Activated T-helper 17 cell treated with anti-CD3 and anti-CD28 coated beads, Interleukin-2, amount 50 U/mL, for 72 hours (primary cell): ENCODE measurements at regions not wholly inside any gene's neighbourhood (a gene's known extent, or its start where the extent isn't known, plus 50 kb on each side); places are given as distances from the start of the nearest gene placed in this dataset.
"Not testable (repeated sequence)": the region's sequence is repeated elsewhere in the genome, so short reads cannot be mapped to it uniquely, and the experiment has no call there.

ENCODE experiments used
- ATAC-seq: fragments of 150-1000 bp; cut with Tn5 transposase; replicated peaks from 2 replicates; pipeline ENCODE4 v1.10.0; 2021; ENCODE audit warnings: mild to moderate bottlenecking, moderate library complexity
- H3K27ac Mint-ChIP-seq: one replicate; pipeline ENCODE4 v1.8.0; 2022; ENCODE audit warnings: mixed read lengths
- H3K27me3 Mint-ChIP-seq: one replicate; pipeline ENCODE4 v1.8.0; 2022; ENCODE audit warnings: mixed read lengths
- H3K36me3 Mint-ChIP-seq: one replicate; pipeline ENCODE4 v1.8.0; 2022; ENCODE audit warnings: low read depth, mild to moderate bottlenecking, mixed read lengths
- H3K4me1 Mint-ChIP-seq: one replicate; pipeline ENCODE4 v1.8.0; 2022; ENCODE audit warnings: mixed read lengths
- H3K4me3 Mint-ChIP-seq: one replicate; pipeline ENCODE4 v1.8.0; 2022; ENCODE audit warnings: mild to moderate bottlenecking, mixed read lengths
- H3K9me3 Mint-ChIP-seq: one replicate; pipeline ENCODE4 v1.8.0; 2022; ENCODE audit warnings: mixed read lengths

- H3K36me3 Mint-ChIP-seq, result not testable (repeated sequence)
These were observed 58.2 kb upstream of the PLCXD1 start for GRCh38 chrX:222800-223513.

GRCh38 chrX:223514-223854 is 57.7 kb upstream of the PLCXD1 start:
- H3K9me3 Mint-ChIP-seq, result not testable (repeated sequence)

More at GRCh38 chrX:222800-223513, 58.2 kb upstream of the PLCXD1 start:
- not testable (repeated sequence) for H3K9me3 Mint-ChIP-seq, H3K27ac Mint-ChIP-seq, H3K4me3 Mint-ChIP-seq, H3K27me3 Mint-ChIP-seq, H3K4me1 Mint-ChIP-seq
- ATAC-seq, result peak; percentile 40

GRCh38 chrX:226474-227164 is 54.6 kb upstream of the PLCXD1 start:
- not testable (repeated sequence) for H3K4me3 Mint-ChIP-seq, H3K36me3 Mint-ChIP-seq, H3K4me1 Mint-ChIP-seq, H3K27me3 Mint-ChIP-seq, H3K9me3 Mint-ChIP-seq, H3K27ac Mint-ChIP-seq
- ATAC-seq, result peak; percentile 77

More at GRCh38 chrX:223514-223854, 57.7 kb upstream of the PLCXD1 start:
- not testable (repeated sequence) for H3K4me1 Mint-ChIP-seq, H3K36me3 Mint-ChIP-seq, H3K27ac Mint-ChIP-seq, H3K4me3 Mint-ChIP-seq, H3K27me3 Mint-ChIP-seq, ATAC-seq

- not testable (repeated sequence) for H3K9me3 Mint-ChIP-seq, H3K27me3 Mint-ChIP-seq, H3K4me1 Mint-ChIP-seq, H3K36me3 Mint-ChIP-seq, H3K27ac Mint-ChIP-seq, H3K4me3 Mint-ChIP-seq, ATAC-seq
These were observed 53.8 kb upstream of the PLCXD1 start for GRCh38 chrX:227396-227795.
